ENCODE measurements at regions not wholly inside any gene's neighbourhood (a gene's known extent, or its start where the extent isn't known, plus 50 kb on each side); places are given as distances from the start of the nearest gene placed in this dataset.

DNA sequence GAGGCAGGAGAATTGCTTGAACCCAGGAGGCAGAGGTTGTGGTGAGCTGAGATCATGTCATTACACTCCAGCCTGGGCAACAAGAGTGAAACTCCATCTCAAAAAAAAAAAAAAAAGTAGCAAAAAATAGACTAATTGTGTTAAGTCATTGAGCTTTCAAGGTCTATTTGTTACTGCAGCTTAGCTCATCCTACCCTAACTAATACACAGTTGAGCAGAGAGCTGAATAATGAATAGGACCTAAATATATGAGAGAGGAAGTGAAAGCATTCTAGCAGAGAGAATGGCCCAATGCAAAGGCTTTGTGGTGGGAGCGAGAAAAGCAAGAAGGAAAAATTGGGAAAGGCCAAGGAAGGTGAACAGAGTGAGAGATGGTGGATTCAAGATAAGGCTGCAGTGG is 128.3 kb downstream of the AXIN2 start:
- ATAC-seq (replicated peaks in 1 of 4) (no peak), DNase-seq (no peak)
- Histone ChIP-seq H3K27me3 (replicated peaks in 1 of 2; ENCODE audit: control insufficient read depth in 2 of 2, extremely low read depth in 1 of 2, insufficient read depth in 2 of 2, low read length in 1 of 2) (peaks cover 0 to 11% of the 10 kb centered on the region in 2 experiments), H3K36me3 (ENCODE audit: control insufficient read depth in 2 of 2, extremely low read depth in 1 of 2, insufficient read depth in 1 of 2, low read length in 1 of 2) (no peaks in the 10 kb centered on the region), H3K27ac (ENCODE audit: low read length) (no peak overlapping the region), H3K4me3 (ENCODE audit: control insufficient read depth in 1 of 2, extremely low read depth in 1 of 2, low read length in 1 of 2) (no peak overlapping the region), H3K9me3 (no peaks in the 10 kb centered on the region), H3K4me1 (ENCODE audit: control insufficient read depth in 1 of 2, extremely low read depth in 1 of 2, insufficient read depth in 2 of 2, low read length in 2 of 2) (peaks cover 8 to 19% of the 10 kb centered on the region in 2 experiments)
- peaks cover 6 to 12% (median 7%) of the 10 kb centered on the region in 3 donors for H3K9me3 Mint-ChIP-seq
- peaks cover 5% of the 10 kb centered on the region for H3K36me3 Mint-ChIP-seq
- peak overlapping the region in 2 of 3 donors; percentile 5 to 32 for H3K4me3 Mint-ChIP-seq
- peaks cover 27 to 37% (median 33%) of the 10 kb centered on the region in 3 donors for H3K4me1 Mint-ChIP-seq
- ChIA-PET CTCF (interaction anchor here in 1 of 2 donors (1.0 kb wide), 1 partner anchor 10 kb away, joined by 3 read pairs; no protein-coding TSS in a partner anchor), POLR2A (no interaction called here)
- 86% methylated on average over 1 of the region's 1 CpG for WGBS (ENCODE audit: insufficient coverage)
- no peak overlapping the region for H3K27ac Mint-ChIP-seq
- H3K27me3 Mint-ChIP-seq = peaks cover 11 to 17% of the 10 kb centered on the region in 2 donors

DNA sequence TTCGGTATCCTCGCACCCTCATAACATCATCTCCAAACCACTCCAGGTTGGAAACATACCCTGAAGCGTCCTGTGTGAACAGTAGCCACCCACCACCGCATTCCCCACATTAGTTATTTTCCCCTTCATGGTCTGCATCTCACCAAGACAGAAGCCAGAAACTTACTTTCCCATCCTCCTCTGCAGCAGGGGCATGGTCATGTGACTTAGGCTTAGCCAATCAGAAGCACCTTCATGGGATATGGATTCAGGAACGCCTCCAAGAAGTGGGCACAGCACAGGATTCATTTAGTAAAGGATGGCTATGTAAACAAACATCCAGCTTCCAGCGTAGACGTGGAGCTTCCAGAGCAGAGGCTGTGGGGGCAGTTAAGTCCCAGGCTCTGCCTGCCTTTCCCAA is 130.3 kb downstream of the AXIN2 start:
- Histone ChIP-seq H3K4me1 (ENCODE audit: control insufficient read depth in 1 of 2, extremely low read depth in 1 of 2, insufficient read depth in 2 of 2, low read length in 2 of 2) (peaks cover 8 to 19% of the 10 kb centered on the region in 2 experiments), H3K27me3 (replicated peaks in 1 of 2; ENCODE audit: control insufficient read depth in 2 of 2, extremely low read depth in 1 of 2, insufficient read depth in 2 of 2, low read length in 1 of 2) (peaks cover 0 to 6% of the 10 kb centered on the region in 2 experiments), H3K27ac (ENCODE audit: low read length) (no peak overlapping the region), H3K4me3 (ENCODE audit: control insufficient read depth in 1 of 2, extremely low read depth in 1 of 2, low read length in 1 of 2) (no peak overlapping the region), H3K36me3 (ENCODE audit: control insufficient read depth in 2 of 2, extremely low read depth in 1 of 2, insufficient read depth in 1 of 2, low read length in 1 of 2) (no peaks in the 10 kb centered on the region), H3K9me3 (no peaks in the 10 kb centered on the region)
- DNase-seq (no peak), ATAC-seq (replicated peaks in 1 of 4) (no peak)
- H3K9me3 Mint-ChIP-seq = peaks cover 6 to 12% (median 10%) of the 10 kb centered on the region in 3 donors
- peaks cover 5% of the 10 kb centered on the region for H3K36me3 Mint-ChIP-seq
- 95% methylated on average over 7 of the region's 7 CpGs for WGBS (ENCODE audit: insufficient coverage)
- ChIA-PET POLR2A (interaction anchor here in 1 of 2 donors (0.6 kb wide), 1 partner anchor 603 kb away, joined by 3 read pairs; no protein-coding TSS in a partner anchor), CTCF (no interaction called here)
- H3K27ac Mint-ChIP-seq = no peak overlapping the region
- peaks cover 0 to 4% of the 10 kb centered on the region in 2 donors for H3K27me3 Mint-ChIP-seq
- no peak overlapping the region for H3K4me3 Mint-ChIP-seq
- peaks cover 27 to 37% (median 33%) of the 10 kb centered on the region in 3 donors for H3K4me1 Mint-ChIP-seq

DNA sequence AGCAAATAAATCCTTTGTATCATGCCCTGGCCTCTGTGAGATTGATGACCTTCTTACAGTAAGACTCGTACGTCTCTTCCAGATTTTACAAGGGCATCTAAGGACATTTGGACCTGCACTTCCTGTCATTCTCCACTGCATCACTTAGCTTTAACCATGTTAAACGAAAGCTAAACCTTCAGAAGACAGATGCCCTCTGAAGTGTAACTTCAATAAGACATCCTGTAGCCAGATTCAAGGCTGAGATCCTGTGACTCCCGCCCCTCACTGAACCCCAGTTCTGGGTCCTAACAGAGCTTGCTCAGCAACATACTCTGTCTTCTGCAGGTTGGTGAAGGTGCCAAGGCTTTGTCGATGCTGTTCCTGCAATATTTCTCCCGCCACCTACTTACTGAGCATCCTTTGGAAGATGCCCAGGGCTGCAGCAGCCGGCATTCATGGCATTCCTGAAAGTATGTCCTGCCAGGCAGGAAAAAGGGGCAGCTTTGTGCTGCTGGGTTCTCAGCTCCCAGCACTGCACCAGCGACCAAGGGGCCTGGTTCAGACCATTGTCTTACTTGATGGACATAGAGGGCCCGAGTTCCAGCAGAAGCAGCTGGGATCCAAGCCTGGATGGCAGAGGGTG is 131.1 kb downstream of the AXIN2 start:
- peaks cover 8 to 19% of the 10 kb centered on the region in 2 experiments for H3K4me1 ChIP-seq (ENCODE audit: control insufficient read depth in 1 of 2, extremely low read depth in 1 of 2, insufficient read depth in 2 of 2, low read length in 2 of 2)
- H3K27me3 ChIP-seq (replicated peaks in 1 of 2; ENCODE audit: control insufficient read depth in 2 of 2, extremely low read depth in 1 of 2, insufficient read depth in 2 of 2, low read length in 1 of 2) = peaks cover 0 to 4% of the 10 kb centered on the region in 2 experiments
- ChIA-PET CTCF (interaction anchor here in 1 of 2 donors (0.8 to 1.0 kb wide), 2 partner anchors 77 to 136 kb away, joined by 3 read pairs; no protein-coding TSS in a partner anchor), POLR2A (interaction anchor here in 1 of 2 donors (0.5 to 0.6 kb wide), 2 partner anchors 86 to 604 kb away, joined by 3 to 4 read pairs; no protein-coding TSS in a partner anchor)
- WGBS (ENCODE audit: insufficient coverage) = 45% methylated on average over 8 of the region's 9 CpGs
- H3K36me3 ChIP-seq (ENCODE audit: control insufficient read depth in 2 of 2, extremely low read depth in 1 of 2, insufficient read depth in 1 of 2, low read length in 1 of 2) = no peaks in the 10 kb centered on the region
- H3K9me3 ChIP-seq = no peaks in the 10 kb centered on the region
- H3K4me3 ChIP-seq (ENCODE audit: control insufficient read depth in 1 of 2, extremely low read depth in 1 of 2, low read length in 1 of 2) = no peak overlapping the region
- H3K27ac ChIP-seq (ENCODE audit: low read length) = no peak overlapping the region
- Mint-ChIP-seq H3K27ac (no peak overlapping the region), H3K4me3 (no peak overlapping the region), H3K9me3 (peaks cover 6 to 20% (median 15%) of the 10 kb centered on the region in 3 donors), H3K36me3 (peaks cover 5% of the 10 kb centered on the region), H3K27me3 (no peaks in the 10 kb centered on the region), H3K4me1 (peaks cover 27 to 37% (median 33%) of the 10 kb centered on the region in 3 donors)
- ATAC-seq (replicated peaks in 1 of 4) (peak; percentile 65 to 97 (median 84)), DNase-seq (peak in 21 of 35 experiments; percentile 2 to 40 (median 12))

DNA sequence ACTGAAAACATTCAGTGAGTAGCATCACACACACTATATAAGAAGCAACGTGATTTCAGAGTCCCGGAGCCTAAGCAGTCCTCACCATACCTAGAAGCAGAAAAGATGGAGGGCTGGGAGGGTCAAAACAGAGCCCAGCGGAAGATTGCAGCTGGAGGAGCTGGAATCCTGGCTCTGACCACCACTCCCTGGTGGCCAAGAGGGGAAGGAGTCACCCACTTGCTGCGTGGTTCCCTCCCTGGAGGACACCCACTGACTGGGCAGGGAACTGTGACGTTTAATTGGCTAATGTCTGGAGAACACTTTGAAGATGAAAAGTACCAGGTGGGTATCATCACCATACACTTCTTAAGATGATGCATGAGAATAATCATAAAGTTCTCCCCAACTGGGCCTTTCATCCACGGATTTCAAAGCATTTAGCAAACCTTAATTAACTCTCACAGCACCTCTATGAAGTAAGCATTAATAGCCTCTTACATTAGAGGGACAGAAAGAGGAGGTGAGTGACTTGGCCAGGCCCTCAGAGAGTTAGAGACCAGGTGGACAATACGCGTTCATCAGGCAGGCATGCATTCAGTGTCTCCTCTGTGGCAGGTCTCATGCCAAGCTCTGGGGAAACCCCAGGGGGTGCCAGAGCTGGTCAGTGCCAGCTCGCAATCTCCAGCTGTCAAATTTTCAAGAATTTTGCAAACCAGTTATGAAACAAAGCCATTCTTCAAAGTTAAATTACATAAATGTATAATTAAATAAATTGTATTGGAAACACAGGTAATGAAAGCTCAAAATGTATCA is 137.9 kb downstream of the AXIN2 start:
- no peak overlapping the region for H3K27ac ChIP-seq (ENCODE audit: low read length)
- peaks cover 2% of the 10 kb centered on the region in 2 experiments for H3K27me3 ChIP-seq (replicated peaks in 1 of 2; ENCODE audit: control insufficient read depth in 2 of 2, extremely low read depth in 1 of 2, insufficient read depth in 2 of 2, low read length in 1 of 2)
- H3K4me1 ChIP-seq (ENCODE audit: control insufficient read depth in 1 of 2, extremely low read depth in 1 of 2, insufficient read depth in 2 of 2, low read length in 2 of 2) = no peaks in the 10 kb centered on the region
- no peak overlapping the region for H3K4me3 Mint-ChIP-seq
- ATAC-seq (replicated peaks in 1 of 4) (no peak), DNase-seq (no peak)
- no peak overlapping the region for H3K4me3 ChIP-seq (ENCODE audit: control insufficient read depth in 1 of 2, extremely low read depth in 1 of 2, low read length in 1 of 2)
- no peaks in the 10 kb centered on the region for H3K9me3 ChIP-seq
- CTCF ChIA-PET = no interaction called here
- H3K36me3 ChIP-seq (ENCODE audit: control insufficient read depth in 2 of 2, extremely low read depth in 1 of 2, insufficient read depth in 1 of 2, low read length in 1 of 2) = no peaks in the 10 kb centered on the region
- no peaks in the 10 kb centered on the region for H3K36me3 Mint-ChIP-seq
- POLR2A ChIA-PET = interaction anchor here in 1 of 2 donors (0.5 kb wide), 1 partner anchor 1450 kb away, joined by 3 read pairs; no protein-coding TSS in a partner anchor
- H3K9me3 Mint-ChIP-seq = peaks cover 0 to 15% (median 9%) of the 10 kb centered on the region in 3 donors
- 50% methylated on average over 2 of the region's 9 CpGs for WGBS (ENCODE audit: insufficient coverage)
- H3K27me3 Mint-ChIP-seq = peaks cover 0 to 12% of the 10 kb centered on the region in 2 donors
- no peak overlapping the region for H3K27ac Mint-ChIP-seq
- no peaks in the 10 kb centered on the region for H3K4me1 Mint-ChIP-seq

DNA sequence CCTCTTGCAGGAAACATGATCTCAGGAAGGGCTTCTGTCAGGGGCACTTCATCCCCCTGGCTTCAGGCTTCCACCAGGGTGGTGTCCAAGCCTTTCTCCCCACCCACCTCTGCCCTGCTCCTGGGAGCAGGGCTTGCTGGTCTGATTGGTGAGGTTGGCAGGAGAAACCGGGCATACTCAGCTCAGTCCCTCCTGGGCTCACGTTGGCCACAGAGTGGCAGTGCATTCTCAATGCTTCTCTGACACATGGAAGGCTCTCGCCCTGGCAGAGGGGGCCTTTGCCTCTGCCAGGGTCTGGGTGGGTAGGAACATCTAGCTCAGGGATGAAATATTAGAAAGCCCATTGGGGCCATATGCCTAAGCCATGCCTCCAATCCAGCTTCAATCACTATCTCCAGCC is 142.8 kb downstream of the AXIN2 start:
- 40% methylated on average over 2 of the region's 3 CpGs for WGBS (ENCODE audit: insufficient coverage)
- H3K27me3 Mint-ChIP-seq = peaks cover 2 to 16% of the 10 kb centered on the region in 2 donors
- ATAC-seq (replicated peaks in 1 of 4) (no peak), DNase-seq (peak in 1 of 35 experiments; percentile 7)
- H3K9me3 Mint-ChIP-seq = no peaks in the 10 kb centered on the region
- POLR2A ChIA-PET = no interaction called here
- H3K4me1 Mint-ChIP-seq = no peaks in the 10 kb centered on the region
- Histone ChIP-seq H3K36me3 (ENCODE audit: control insufficient read depth in 2 of 2, extremely low read depth in 1 of 2, insufficient read depth in 1 of 2, low read length in 1 of 2) (no peaks in the 10 kb centered on the region), H3K27me3 (replicated peaks in 1 of 2; ENCODE audit: control insufficient read depth in 2 of 2, extremely low read depth in 1 of 2, insufficient read depth in 2 of 2, low read length in 1 of 2) (peaks cover under 1 to 6% of the 10 kb centered on the region in 2 experiments), H3K27ac (ENCODE audit: low read length) (no peak overlapping the region), H3K4me3 (ENCODE audit: control insufficient read depth in 1 of 2, extremely low read depth in 1 of 2, low read length in 1 of 2) (no peak overlapping the region), H3K9me3 (no peaks in the 10 kb centered on the region), H3K4me1 (ENCODE audit: control insufficient read depth in 1 of 2, extremely low read depth in 1 of 2, insufficient read depth in 2 of 2, low read length in 2 of 2) (no peaks in the 10 kb centered on the region)
- H3K4me3 Mint-ChIP-seq = no peak overlapping the region
- H3K27ac Mint-ChIP-seq = no peak overlapping the region
- CTCF ChIA-PET = interaction anchor here (0.6 kb wide), 2 partner anchors 41 to 87 kb away, joined by 5 to 8 read pairs; no protein-coding TSS in a partner anchor
- H3K36me3 Mint-ChIP-seq = no peaks in the 10 kb centered on the region

DNA sequence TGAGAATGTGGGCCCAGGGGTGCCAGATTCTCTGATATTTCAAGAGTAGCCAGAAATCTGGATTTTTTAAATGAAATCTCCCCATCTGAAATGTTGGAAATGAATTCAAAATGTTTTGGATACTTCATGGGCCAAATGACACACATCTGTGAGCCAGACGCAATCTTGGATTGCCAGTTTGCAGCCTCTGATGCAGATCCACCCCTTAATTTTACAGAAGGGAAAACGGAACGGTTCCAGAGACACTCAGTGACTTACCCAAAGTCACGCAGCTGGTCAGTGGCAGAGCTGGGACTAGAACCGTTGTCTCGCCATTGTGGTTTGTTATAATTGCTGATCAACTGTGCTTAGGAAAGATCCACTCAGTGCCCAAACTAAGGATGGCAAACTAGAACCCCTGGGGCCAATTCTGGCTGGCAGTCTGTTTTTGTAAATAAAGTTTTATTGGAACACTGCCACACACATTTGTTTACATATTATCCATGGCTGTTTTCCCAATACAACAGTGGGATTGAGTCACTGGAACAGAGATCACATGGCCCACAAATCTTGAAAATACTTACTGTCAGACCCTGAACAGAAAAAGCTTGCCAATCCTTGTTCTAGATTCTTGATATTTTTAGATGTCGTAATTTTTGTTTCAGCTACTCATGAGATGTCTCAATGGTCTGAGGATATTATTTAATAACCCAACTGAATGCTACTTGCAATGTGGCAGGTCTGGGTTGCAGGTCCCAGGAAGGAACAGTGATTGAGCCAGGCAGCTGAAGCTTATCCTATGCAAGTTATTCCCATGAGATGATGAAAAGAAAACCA is 143.8 kb downstream of the AXIN2 start:
- POLR2A ChIA-PET = no interaction called here

More for the DNA sequence above, 143.8 kb downstream of the AXIN2 start:
- H3K4me3 Mint-ChIP-seq = no peak overlapping the region
- H3K9me3 Mint-ChIP-seq = no peaks in the 10 kb centered on the region
- Histone ChIP-seq H3K9me3 (no peaks in the 10 kb centered on the region), H3K27ac (ENCODE audit: low read length) (no peak overlapping the region), H3K4me3 (ENCODE audit: control insufficient read depth in 1 of 2, extremely low read depth in 1 of 2, low read length in 1 of 2) (no peak overlapping the region), H3K27me3 (replicated peaks in 1 of 2; ENCODE audit: control insufficient read depth in 2 of 2, extremely low read depth in 1 of 2, insufficient read depth in 2 of 2, low read length in 1 of 2) (peaks cover 0 to 6% of the 10 kb centered on the region in 2 experiments), H3K36me3 (ENCODE audit: control insufficient read depth in 2 of 2, extremely low read depth in 1 of 2, insufficient read depth in 1 of 2, low read length in 1 of 2) (no peaks in the 10 kb centered on the region), H3K4me1 (ENCODE audit: control insufficient read depth in 1 of 2, extremely low read depth in 1 of 2, insufficient read depth in 2 of 2, low read length in 2 of 2) (no peaks in the 10 kb centered on the region)
- 85% methylated on average over 3 of the region's 7 CpGs for WGBS (ENCODE audit: insufficient coverage)
- peaks cover 2 to 16% of the 10 kb centered on the region in 2 donors for H3K27me3 Mint-ChIP-seq
- no peak overlapping the region for H3K27ac Mint-ChIP-seq
- H3K36me3 Mint-ChIP-seq = no peaks in the 10 kb centered on the region
- no peak for DNase-seq
- no peak for ATAC-seq (replicated peaks in 1 of 4)
- CTCF ChIA-PET = no interaction called here
- H3K4me1 Mint-ChIP-seq = no peaks in the 10 kb centered on the region
